ENCODE measurements at regions not wholly inside any gene's neighbourhood (a gene's known extent, or its start where the extent isn't known, plus 50 kb on each side); places are given as distances from the start of the nearest gene placed in this dataset.

DNA sequence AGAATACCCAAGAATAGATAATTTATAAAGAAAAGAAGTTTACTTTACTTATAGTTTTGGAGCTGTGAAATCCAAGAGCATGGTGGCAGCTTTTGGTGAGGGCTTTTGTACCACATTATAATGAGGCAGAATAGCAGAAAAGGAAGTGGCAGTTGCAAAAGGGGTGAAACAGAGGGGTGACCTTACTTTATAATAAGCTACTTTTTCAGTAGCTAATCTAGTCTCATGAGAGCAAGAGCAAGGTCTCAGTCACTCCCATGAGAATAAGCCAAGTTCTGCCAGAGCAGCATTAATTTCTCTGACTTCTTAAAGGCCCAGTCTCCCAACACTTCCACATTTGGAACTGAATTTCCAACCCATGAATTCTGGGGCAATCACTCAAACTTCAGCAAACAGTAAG is 502.0 kb downstream of the GBA3 start:
- CTCF ChIA-PET (ENCODE audit: low intra/inter-chr PET ratio, low total read pairs), result no interaction called here
- Histone ChIP-seq H3K4me2 (ENCODE audit: low read depth, low read length) (no peak overlapping the region), H3K9me3 (ENCODE audit: low read length) (no peaks in the 10 kb centered on the region), H3K4me1 (ENCODE audit: insufficient read depth, low read length) (no peaks in the 10 kb centered on the region), H3K79me2 (ENCODE audit: insufficient read depth, low read length) (no peaks in the 10 kb centered on the region), H3K36me3 (replicated peaks in 1 of 2; ENCODE audit: control insufficient read depth in 1 of 2, insufficient read depth in 2 of 2, low read length in 2 of 2) (no peaks in the 10 kb centered on the region), H3K4me3 (replicated peaks in 1 of 3; ENCODE audit: insufficient read depth in 1 of 3, low read depth in 2 of 3, low read length in 3 of 3) (no peak overlapping the region), H3K9ac (ENCODE audit: insufficient read depth, low read depth, low read length) (no peak overlapping the region), H2AFZ (ENCODE audit: low read length) (no peak overlapping the region), H4K20me1 (ENCODE audit: insufficient read depth, low read length) (no peaks in the 10 kb centered on the region), H3K27ac (ENCODE audit: extremely low read length, insufficient read depth, low read length) (no peak overlapping the region), H3K27me3 (ENCODE audit: control insufficient read depth in 1 of 2, insufficient read depth in 2 of 2, low read length in 2 of 2) (no peaks in the 10 kb centered on the region)
- ATAC-seq, result no peak
- intact Hi-C loops (cut with micrococcal nuclease; ENCODE audit: unreplicated experiment), result no loop called here
- no TSS peak for BruUV-seq (replicated peaks)
- no peak for DNase-seq (ENCODE audit: low spot score)
- in situ Hi-C loops (cut with HindIII; ENCODE audit: extremely low pct_ligation_motif_present, low pct_unique_long_range_greater_than_20kb), result no loop called here
- no peak for FAIRE-seq
- POLR2A ChIA-PET, result no interaction called here
- TF ChIP-seq ZNF780A (CRISPR knock-in tag; IDR thresholded peaks at IDR 0.05) (no peak), SUZ12 (IDR thresholded peaks at IDR 0.05; ENCODE audit: low read depth, low read length) (no peak), NONO (IDR thresholded peaks at IDR 0.05) (no peak), NONO (CRISPR knock-in tag; conservative IDR thresholded peaks at IDR 0.05) (no peak), TFDP2 (CRISPR knock-in tag; IDR thresholded peaks at IDR 0.05) (no peak), MBNL3 (CRISPR knock-in tag; conservative IDR thresholded peaks at IDR 0.05) (no peak), ZSCAN21 (CRISPR knock-in tag; IDR thresholded peaks at IDR 0.05; ENCODE audit: borderline replicate concordance) (no peak), SKI (IDR thresholded peaks at IDR 0.05; ENCODE audit: partially characterized antibody) (no peak), ZBTB10 (CRISPR knock-in tag; IDR thresholded peaks at IDR 0.05; ENCODE audit: borderline replicate concordance) (no peak), ZNF616 (CRISPR knock-in tag; IDR thresholded peaks at IDR 0.05; ENCODE audit: low read depth) (no peak), ZNF124 (CRISPR knock-in tag; IDR thresholded peaks at IDR 0.05) (no peak), ZKSCAN8 (CRISPR knock-in tag; IDR thresholded peaks at IDR 0.05; ENCODE audit: borderline replicate concordance) (no peak), ZFP36L2 (CRISPR knock-in tag; IDR thresholded peaks at IDR 0.05) (no peak), PLRG1 (conservative IDR thresholded peaks at IDR 0.05) (no peak), ZBTB37 (CRISPR knock-in tag; IDR thresholded peaks at IDR 0.05) (no peak), FOSL2 (CRISPR knock-in tag; IDR thresholded peaks at IDR 0.05) (no peak), NRL (CRISPR knock-in tag; IDR thresholded peaks at IDR 0.05; ENCODE audit: borderline replicate concordance) (no peak)
- TF ChIP-seq, protein P1, sequence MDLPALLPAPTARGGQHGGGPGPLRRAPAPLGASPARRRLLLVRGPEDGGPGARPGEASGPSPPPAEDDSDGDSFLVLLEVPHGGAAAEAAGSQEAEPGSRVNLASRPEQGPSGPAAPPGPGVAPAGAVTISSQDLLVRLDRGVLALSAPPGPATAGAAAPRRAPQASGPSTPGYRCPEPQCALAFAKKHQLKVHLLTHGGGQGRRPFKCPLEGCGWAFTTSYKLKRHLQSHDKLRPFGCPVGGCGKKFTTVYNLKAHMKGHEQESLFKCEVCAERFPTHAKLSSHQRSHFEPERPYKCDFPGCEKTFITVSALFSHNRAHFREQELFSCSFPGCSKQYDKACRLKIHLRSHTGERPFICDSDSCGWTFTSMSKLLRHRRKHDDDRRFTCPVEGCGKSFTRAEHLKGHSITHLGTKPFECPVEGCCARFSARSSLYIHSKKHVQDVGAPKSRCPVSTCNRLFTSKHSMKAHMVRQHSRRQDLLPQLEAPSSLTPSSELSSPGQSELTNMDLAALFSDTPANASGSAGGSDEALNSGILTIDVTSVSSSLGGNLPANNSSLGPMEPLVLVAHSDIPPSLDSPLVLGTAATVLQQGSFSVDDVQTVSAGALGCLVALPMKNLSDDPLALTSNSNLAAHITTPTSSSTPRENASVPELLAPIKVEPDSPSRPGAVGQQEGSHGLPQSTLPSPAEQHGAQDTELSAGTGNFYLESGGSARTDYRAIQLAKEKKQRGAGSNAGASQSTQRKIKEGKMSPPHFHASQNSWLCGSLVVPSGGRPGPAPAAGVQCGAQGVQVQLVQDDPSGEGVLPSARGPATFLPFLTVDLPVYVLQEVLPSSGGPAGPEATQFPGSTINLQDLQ (CRISPR knock-in tag; IDR thresholded peaks at IDR 0.05), result no peak
- TF ChIP-seq, protein P2, sequence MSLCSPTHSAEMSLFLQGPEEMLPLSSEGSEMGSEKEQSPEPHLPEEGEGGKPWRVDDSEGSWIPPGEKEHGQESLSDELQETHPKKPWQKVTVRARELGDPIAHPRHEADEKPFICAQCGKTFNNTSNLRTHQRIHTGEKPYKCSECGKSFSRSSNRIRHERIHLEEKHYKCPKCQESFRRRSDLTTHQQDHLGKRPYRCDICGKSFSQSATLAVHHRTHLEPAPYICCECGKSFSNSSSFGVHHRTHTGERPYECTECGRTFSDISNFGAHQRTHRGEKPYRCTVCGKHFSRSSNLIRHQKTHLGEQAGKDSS (CRISPR knock-in tag; IDR thresholded peaks at IDR 0.05; ENCODE audit: borderline replicate concordance, low read depth), result no peak

Measured in HepG2 (cell line).